NCI-H774 (cell line): ENCODE measurements at regions not wholly inside any gene's neighbourhood (a gene's known extent, or its start where the extent isn't known, plus 50 kb on each side); places are given as distances from the start of the nearest gene placed in this dataset.
"Not testable (repeated sequence)": the region's sequence is repeated elsewhere in the genome, so short reads cannot be mapped to it uniquely, and the experiment has no call there.

ENCODE experiments used
- DNase-seq: peaks from one replicate; lab custom pipeline; 2025; lab: John Stamatoyannopoulos, UW

- DNase-seq: no peak
Measured at GRCh38 chr4:126144543-126145237, 829.9 kb downstream of the FAT4 start.

- no peak for DNase-seq
Measured at GRCh38 chr4:126168484-126168883, 853.7 kb downstream of the FAT4 start.

- DNase-seq: no peak
Measured at GRCh38 chr4:126172126-126172525, 857.4 kb downstream of the FAT4 start.

GRCh38 chr4:126174627-126175026 lies 859.9 kb downstream of the FAT4 start:
- no peak for DNase-seq

- DNase-seq: no peak
Measured at GRCh38 chr4:126180642-126181041, 865.9 kb downstream of the FAT4 start.

- no peak for DNase-seq
Measured at GRCh38 chr4:126182336-126182735, 867.6 kb downstream of the FAT4 start.

- DNase-seq: no peak
Measured at GRCh38 chr4:126182786-126183185, 868.0 kb downstream of the FAT4 start.

GRCh38 chr4:126183206-126183605 lies 868.5 kb downstream of the FAT4 start:
- no peak for DNase-seq

- no peak for DNase-seq
Measured at GRCh38 chr4:126191536-126191935, 876.8 kb downstream of the FAT4 start.

GRCh38 chr4:126192506-126192905 lies 877.8 kb downstream of the FAT4 start:
- DNase-seq: no peak

GRCh38 chr4:126201251-126202138 lies 886.7 kb downstream of the FAT4 start:
- DNase-seq: not testable (repeated sequence)

- no peak for DNase-seq
Measured at GRCh38 chr4:126202226-126202625, 887.5 kb downstream of the FAT4 start.

GRCh38 chr4:126207910-126208309 lies 893.2 kb downstream of the FAT4 start:
- no peak for DNase-seq

GRCh38 chr4:126209147-126209546 lies 894.4 kb downstream of the FAT4 start:
- DNase-seq: no peak

GRCh38 chr4:126213996-126214395 lies 899.2 kb downstream of the FAT4 start:
- DNase-seq: no peak

GRCh38 chr4:126215759-126216158 lies 901.0 kb downstream of the FAT4 start:
- DNase-seq: no peak

GRCh38 chr4:126216611-126217010 lies 901.9 kb downstream of the FAT4 start:
- no peak for DNase-seq

- no peak for DNase-seq
Measured at GRCh38 chr4:126221282-126221681, 906.5 kb downstream of the FAT4 start.

GRCh38 chr4:126221717-126222340 lies 907.1 kb downstream of the FAT4 start:
- DNase-seq: no peak

- no peak for DNase-seq
Measured at GRCh38 chr4:126223784-126224407, 909.1 kb downstream of the FAT4 start.

GRCh38 chr4:126227428-126227827 lies 912.7 kb downstream of the FAT4 start:
- DNase-seq: no peak

GRCh38 chr4:126230269-126230668 lies 915.5 kb downstream of the FAT4 start:
- DNase-seq: no peak
